Neural progenitor cell (in vitro differentiated cells): ENCODE measurements at regions not wholly inside any gene's neighbourhood (a gene's known extent, or its start where the extent isn't known, plus 50 kb on each side); places are given as distances from the start of the nearest gene placed in this dataset.

Experiments used
- EZH2 ChIP-seq: fragments of 200-600 bp; sonication (generic); IDR thresholded peaks from 2 replicates; pipeline ENCODE4 v1.6.1; 2017; ENCODE audit warnings: antibody characterized with exemption, mild to moderate bottlenecking, moderate library complexity
- TF ChIP-seq, protein P1 (sequence below): fragments of 200-600 bp; sonication (generic); IDR thresholded peaks from 2 replicates; pipeline ENCODE4 v1.5.1; 2017; ENCODE audit warnings: antibody characterized with exemption, mild to moderate bottlenecking

GRCh38 chr13:64662887-64663593 lies 2567.1 kb downstream of the PCDH9 start:
- TF ChIP-seq, protein P1, sequence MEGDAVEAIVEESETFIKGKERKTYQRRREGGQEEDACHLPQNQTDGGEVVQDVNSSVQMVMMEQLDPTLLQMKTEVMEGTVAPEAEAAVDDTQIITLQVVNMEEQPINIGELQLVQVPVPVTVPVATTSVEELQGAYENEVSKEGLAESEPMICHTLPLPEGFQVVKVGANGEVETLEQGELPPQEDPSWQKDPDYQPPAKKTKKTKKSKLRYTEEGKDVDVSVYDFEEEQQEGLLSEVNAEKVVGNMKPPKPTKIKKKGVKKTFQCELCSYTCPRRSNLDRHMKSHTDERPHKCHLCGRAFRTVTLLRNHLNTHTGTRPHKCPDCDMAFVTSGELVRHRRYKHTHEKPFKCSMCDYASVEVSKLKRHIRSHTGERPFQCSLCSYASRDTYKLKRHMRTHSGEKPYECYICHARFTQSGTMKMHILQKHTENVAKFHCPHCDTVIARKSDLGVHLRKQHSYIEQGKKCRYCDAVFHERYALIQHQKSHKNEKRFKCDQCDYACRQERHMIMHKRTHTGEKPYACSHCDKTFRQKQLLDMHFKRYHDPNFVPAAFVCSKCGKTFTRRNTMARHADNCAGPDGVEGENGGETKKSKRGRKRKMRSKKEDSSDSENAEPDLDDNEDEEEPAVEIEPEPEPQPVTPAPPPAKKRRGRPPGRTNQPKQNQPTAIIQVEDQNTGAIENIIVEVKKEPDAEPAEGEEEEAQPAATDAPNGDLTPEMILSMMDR: no peak
- TF ChIP-seq EZH2: no peak
